Neural cell (in vitro differentiated cells): ENCODE measurements at regions not wholly inside any gene's neighbourhood (a gene's known extent, or its start where the extent isn't known, plus 50 kb on each side); places are given as distances from the start of the nearest gene placed in this dataset.

Source experiments
- EP300 ChIP-seq: fragments of 450-650 bp; conservative IDR thresholded peaks from 2 replicates; pipeline ENCODE4 v1.6.1; 2014; ENCODE audit warnings: antibody characterized with exemption, mild to moderate bottlenecking, moderate library complexity; ENCODE audit not compliant: poor library complexity, severe bottlenecking
- POLR2AphosphoS5 ChIP-seq: IDR thresholded peaks from 2 replicates; pipeline ENCODE4 v1.6.1; 2012
- TAF1 ChIP-seq: IDR thresholded peaks from 2 replicates; pipeline ENCODE4 v1.6.1; 2012; ENCODE audit warnings: low read depth
- TF ChIP-seq, protein P1 (sequence below): fragments of 450-650 bp; IDR thresholded peaks from 2 replicates; pipeline ENCODE4 v1.5.1; 2014; ENCODE audit warnings: antibody characterized with exemption, mild to moderate bottlenecking, moderate library complexity; ENCODE audit not compliant: poor library complexity, severe bottlenecking

DNA sequence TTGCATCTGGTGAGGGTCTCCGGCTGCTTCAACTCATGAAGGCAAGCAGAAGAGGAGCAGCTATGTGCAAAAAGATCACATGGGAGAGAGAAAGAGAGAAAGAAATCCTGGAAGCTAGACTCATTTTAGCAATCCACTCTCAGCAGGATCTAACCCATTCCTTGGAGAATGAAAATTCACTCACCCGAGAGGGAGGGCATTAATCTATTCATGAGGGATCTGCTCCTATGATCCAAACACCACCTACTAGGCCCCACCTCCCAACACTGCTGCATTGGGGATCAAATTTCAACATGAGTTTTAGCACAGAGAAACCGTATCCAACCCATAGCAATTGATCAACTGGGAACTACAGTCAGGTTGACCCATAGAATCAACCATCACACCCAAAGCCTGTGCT, 98.1 kb upstream of the SV2C start:
- TF ChIP-seq POLR2AphosphoS5 (no peak), EP300 (no peak), TAF1 (no peak)
- TF ChIP-seq, protein P1, sequence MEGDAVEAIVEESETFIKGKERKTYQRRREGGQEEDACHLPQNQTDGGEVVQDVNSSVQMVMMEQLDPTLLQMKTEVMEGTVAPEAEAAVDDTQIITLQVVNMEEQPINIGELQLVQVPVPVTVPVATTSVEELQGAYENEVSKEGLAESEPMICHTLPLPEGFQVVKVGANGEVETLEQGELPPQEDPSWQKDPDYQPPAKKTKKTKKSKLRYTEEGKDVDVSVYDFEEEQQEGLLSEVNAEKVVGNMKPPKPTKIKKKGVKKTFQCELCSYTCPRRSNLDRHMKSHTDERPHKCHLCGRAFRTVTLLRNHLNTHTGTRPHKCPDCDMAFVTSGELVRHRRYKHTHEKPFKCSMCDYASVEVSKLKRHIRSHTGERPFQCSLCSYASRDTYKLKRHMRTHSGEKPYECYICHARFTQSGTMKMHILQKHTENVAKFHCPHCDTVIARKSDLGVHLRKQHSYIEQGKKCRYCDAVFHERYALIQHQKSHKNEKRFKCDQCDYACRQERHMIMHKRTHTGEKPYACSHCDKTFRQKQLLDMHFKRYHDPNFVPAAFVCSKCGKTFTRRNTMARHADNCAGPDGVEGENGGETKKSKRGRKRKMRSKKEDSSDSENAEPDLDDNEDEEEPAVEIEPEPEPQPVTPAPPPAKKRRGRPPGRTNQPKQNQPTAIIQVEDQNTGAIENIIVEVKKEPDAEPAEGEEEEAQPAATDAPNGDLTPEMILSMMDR, result no peak
